ENCODE measurements at regions not wholly inside any gene's neighbourhood (a gene's known extent, or its start where the extent isn't known, plus 50 kb on each side); places are given as distances from the start of the nearest gene placed in this dataset.

DNA sequence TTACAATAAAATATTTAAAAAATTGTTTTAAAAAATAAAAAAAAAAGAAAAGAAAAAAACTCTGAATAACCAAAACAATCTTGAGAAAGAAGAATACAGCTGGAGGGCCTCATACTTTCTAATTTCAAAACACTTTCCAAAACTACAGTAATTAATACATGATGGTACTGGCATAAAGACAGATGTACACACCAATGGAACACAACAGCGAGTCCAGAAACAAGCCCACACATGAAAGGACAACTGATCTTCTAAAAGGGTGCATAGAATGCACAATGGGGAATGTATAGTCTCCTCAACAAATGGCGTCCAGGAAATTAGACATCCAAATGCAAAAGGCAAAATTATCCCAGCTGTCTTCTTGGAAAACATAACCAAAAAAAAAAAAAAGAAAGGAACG lies 99.6 kb downstream of the LURAP1L start:
- TF ChIP-seq TAF1 (IDR thresholded peaks at IDR 0.05; ENCODE audit: low read depth): no peak
- TF ChIP-seq ZBTB7A (IDR thresholded peaks at IDR 0.05; ENCODE audit: low read depth): no peak
- TF ChIP-seq RAD21 (IDR thresholded peaks at IDR 0.05; ENCODE audit: low read depth): no peak
- TF ChIP-seq, protein P1, sequence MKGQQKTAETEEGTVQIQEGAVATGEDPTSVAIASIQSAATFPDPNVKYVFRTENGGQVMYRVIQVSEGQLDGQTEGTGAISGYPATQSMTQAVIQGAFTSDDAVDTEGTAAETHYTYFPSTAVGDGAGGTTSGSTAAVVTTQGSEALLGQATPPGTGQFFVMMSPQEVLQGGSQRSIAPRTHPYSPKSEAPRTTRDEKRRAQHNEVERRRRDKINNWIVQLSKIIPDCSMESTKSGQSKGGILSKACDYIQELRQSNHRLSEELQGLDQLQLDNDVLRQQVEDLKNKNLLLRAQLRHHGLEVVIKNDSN (IDR thresholded peaks at IDR 0.05): no peak
- TF ChIP-seq, protein P2, sequence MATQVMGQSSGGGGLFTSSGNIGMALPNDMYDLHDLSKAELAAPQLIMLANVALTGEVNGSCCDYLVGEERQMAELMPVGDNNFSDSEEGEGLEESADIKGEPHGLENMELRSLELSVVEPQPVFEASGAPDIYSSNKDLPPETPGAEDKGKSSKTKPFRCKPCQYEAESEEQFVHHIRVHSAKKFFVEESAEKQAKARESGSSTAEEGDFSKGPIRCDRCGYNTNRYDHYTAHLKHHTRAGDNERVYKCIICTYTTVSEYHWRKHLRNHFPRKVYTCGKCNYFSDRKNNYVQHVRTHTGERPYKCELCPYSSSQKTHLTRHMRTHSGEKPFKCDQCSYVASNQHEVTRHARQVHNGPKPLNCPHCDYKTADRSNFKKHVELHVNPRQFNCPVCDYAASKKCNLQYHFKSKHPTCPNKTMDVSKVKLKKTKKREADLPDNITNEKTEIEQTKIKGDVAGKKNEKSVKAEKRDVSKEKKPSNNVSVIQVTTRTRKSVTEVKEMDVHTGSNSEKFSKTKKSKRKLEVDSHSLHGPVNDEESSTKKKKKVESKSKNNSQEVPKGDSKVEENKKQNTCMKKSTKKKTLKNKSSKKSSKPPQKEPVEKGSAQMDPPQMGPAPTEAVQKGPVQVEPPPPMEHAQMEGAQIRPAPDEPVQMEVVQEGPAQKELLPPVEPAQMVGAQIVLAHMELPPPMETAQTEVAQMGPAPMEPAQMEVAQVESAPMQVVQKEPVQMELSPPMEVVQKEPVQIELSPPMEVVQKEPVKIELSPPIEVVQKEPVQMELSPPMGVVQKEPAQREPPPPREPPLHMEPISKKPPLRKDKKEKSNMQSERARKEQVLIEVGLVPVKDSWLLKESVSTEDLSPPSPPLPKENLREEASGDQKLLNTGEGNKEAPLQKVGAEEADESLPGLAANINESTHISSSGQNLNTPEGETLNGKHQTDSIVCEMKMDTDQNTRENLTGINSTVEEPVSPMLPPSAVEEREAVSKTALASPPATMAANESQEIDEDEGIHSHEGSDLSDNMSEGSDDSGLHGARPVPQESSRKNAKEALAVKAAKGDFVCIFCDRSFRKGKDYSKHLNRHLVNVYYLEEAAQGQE (IDR thresholded peaks at IDR 0.05; ENCODE audit: low read depth): no peak
- TF ChIP-seq FOXM1 (IDR thresholded peaks at IDR 0.05; ENCODE audit: borderline replicate concordance, low read depth): no peak

DNA sequence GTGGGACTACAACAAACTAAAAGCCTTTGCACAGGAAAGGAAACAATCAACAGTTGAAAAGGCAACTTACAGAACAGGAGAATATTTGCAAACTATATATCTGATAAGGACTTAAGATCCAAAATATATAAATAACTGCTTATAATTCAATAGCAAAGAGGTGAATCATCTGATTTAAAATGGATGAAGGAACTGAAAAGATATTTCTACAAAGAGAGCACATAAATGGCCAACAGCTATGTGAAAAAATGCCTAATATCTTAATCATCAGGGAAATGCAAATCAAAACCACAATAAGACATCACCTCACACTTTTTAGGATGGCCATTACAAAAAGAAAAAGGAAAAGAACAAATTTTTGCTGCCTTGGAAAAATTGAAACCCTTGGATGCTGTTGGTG lies 100.4 kb downstream of the LURAP1L start:
- no peak for TF ChIP-seq YY1 (IDR thresholded peaks at IDR 0.05; ENCODE audit: low read depth)
- TF ChIP-seq EGR1 (IDR thresholded peaks at IDR 0.05): no peak
- no peak for TF ChIP-seq ZBTB7A (IDR thresholded peaks at IDR 0.05; ENCODE audit: low read depth)
- TF ChIP-seq, protein P1 (IDR thresholded peaks at IDR 0.05): no peak
- no peak for TF ChIP-seq CEBPB (IDR thresholded peaks at IDR 0.05)
- no peak for TF ChIP-seq TAF1 (IDR thresholded peaks at IDR 0.05; ENCODE audit: low read depth)
- TF ChIP-seq RAD21 (IDR thresholded peaks at IDR 0.05; ENCODE audit: low read depth): no peak
- TF ChIP-seq MAX (IDR thresholded peaks at IDR 0.05): no peak
- no peak for TF ChIP-seq TCF12 (IDR thresholded peaks at IDR 0.05; ENCODE audit: low read depth)
- no peak for TF ChIP-seq CREB1 (IDR thresholded peaks at IDR 0.05; ENCODE audit: low read depth)
- no peak for TF ChIP-seq EP300 (IDR thresholded peaks at IDR 0.05; ENCODE audit: borderline replicate concordance)
- no peak for TF ChIP-seq FOXM1 (IDR thresholded peaks at IDR 0.05; ENCODE audit: borderline replicate concordance, low read depth)
- TF ChIP-seq, protein P2 (IDR thresholded peaks at IDR 0.05; ENCODE audit: low read depth): no peak
- no peak for TF ChIP-seq NFIC (IDR thresholded peaks at IDR 0.05)
- TF ChIP-seq TEAD4 (IDR thresholded peaks at IDR 0.05): no peak

DNA sequence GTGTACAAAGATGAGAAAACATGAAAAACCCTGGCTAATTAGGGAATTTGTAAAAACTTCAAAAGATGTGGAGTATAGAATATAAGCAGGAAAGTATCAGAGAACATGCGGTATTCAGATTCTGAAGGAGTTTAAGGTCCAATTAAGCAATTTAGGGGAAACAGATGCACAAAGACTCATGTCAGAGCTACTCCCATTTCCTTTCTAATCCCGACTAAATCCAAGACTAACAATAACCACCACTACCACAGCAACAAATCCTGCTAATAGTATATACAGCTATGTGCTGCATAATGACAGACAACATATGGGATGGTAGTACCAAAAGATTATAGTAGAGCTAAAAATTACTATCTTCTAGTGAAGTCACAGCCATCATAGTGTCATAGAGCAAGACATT lies 102.1 kb downstream of the LURAP1L start:
- TF ChIP-seq RAD21 (IDR thresholded peaks at IDR 0.05; ENCODE audit: low read depth) (no peak), EGR1 (IDR thresholded peaks at IDR 0.05) (no peak)

GRCh38 chr9:12878351-12878978 lies 103.6 kb downstream of the LURAP1L start:
- TF ChIP-seq MAX (IDR thresholded peaks at IDR 0.05) (no peak), RAD21 (IDR thresholded peaks at IDR 0.05; ENCODE audit: low read depth) (no peak), CREB1 (IDR thresholded peaks at IDR 0.05; ENCODE audit: low read depth) (no peak), EGR1 (IDR thresholded peaks at IDR 0.05) (no peak), FOXM1 (IDR thresholded peaks at IDR 0.05; ENCODE audit: borderline replicate concordance, low read depth) (no peak), YY1 (IDR thresholded peaks at IDR 0.05; ENCODE audit: low read depth) (no peak), ZBTB7A (IDR thresholded peaks at IDR 0.05; ENCODE audit: low read depth) (no peak)
- TF ChIP-seq, protein P2 (IDR thresholded peaks at IDR 0.05; ENCODE audit: low read depth): no peak
- TF ChIP-seq, protein P1 (IDR thresholded peaks at IDR 0.05): no peak

Measured in Ishikawa (cell line).